ENCODE measurements at regions not wholly inside any gene's neighbourhood (a gene's known extent, or its start where the extent isn't known, plus 50 kb on each side); places are given as distances from the start of the nearest gene placed in this dataset.

GRCh38 chr3:33932010-33932764, 133.8 kb downstream of the PDCD6IP start:
- no peak overlapping the region for H3K4me3 ChIP-seq (ENCODE audit: low read depth, low read length)
- no peak for DNase-seq (ENCODE audit: low read depth)
- TF ChIP-seq CTCF (IDR thresholded peaks at IDR 0.05; ENCODE audit: low read depth, low read length) (no peak), MYC (IDR thresholded peaks at IDR 0.05; ENCODE audit: low read depth, low read length) (no peak), POLR2A (IDR thresholded peaks at IDR 0.05; ENCODE audit: extremely low read depth, insufficient read length) (no peak), MAX (IDR thresholded peaks at IDR 0.05; ENCODE audit: low read depth, low read length) (no peak)

GRCh38 chr3:33936171-33936920, 137.9 kb downstream of the PDCD6IP start:
- H3K4me3 ChIP-seq (ENCODE audit: low read depth, low read length) = no peak overlapping the region
- no peak for DNase-seq (ENCODE audit: low read depth)
- TF ChIP-seq CTCF (IDR thresholded peaks at IDR 0.05; ENCODE audit: low read depth, low read length) (no peak), MYC (IDR thresholded peaks at IDR 0.05; ENCODE audit: low read depth, low read length) (no peak), POLR2A (IDR thresholded peaks at IDR 0.05; ENCODE audit: extremely low read depth, insufficient read length) (no peak), MAX (IDR thresholded peaks at IDR 0.05; ENCODE audit: low read depth, low read length) (no peak)

GRCh38 chr3:33936921-33937525, 138.6 kb downstream of the PDCD6IP start:
- no peak overlapping the region for H3K4me3 ChIP-seq (ENCODE audit: low read depth, low read length)
- TF ChIP-seq POLR2A (IDR thresholded peaks at IDR 0.05; ENCODE audit: extremely low read depth, insufficient read length) (no peak), MAX (IDR thresholded peaks at IDR 0.05; ENCODE audit: low read depth, low read length) (no peak), CTCF (IDR thresholded peaks at IDR 0.05; ENCODE audit: low read depth, low read length) (no peak), MYC (IDR thresholded peaks at IDR 0.05; ENCODE audit: low read depth, low read length) (no peak)
- no peak for DNase-seq (ENCODE audit: low read depth)

- H3K4me3 ChIP-seq (ENCODE audit: low read depth, low read length) = no peak overlapping the region
- TF ChIP-seq CTCF (IDR thresholded peaks at IDR 0.05; ENCODE audit: low read depth, low read length) (no peak), POLR2A (IDR thresholded peaks at IDR 0.05; ENCODE audit: extremely low read depth, insufficient read length) (no peak), MYC (IDR thresholded peaks at IDR 0.05; ENCODE audit: low read depth, low read length) (no peak), MAX (IDR thresholded peaks at IDR 0.05; ENCODE audit: low read depth, low read length) (no peak)
- no peak for DNase-seq (ENCODE audit: low read depth)
Measured at GRCh38 chr3:33937628-33938027, 139.2 kb downstream of the PDCD6IP start.

GRCh38 chr3:33940149-33940548, 141.7 kb downstream of the PDCD6IP start:
- TF ChIP-seq CTCF (IDR thresholded peaks at IDR 0.05; ENCODE audit: low read depth, low read length) = no peak
- no peak for TF ChIP-seq MYC (IDR thresholded peaks at IDR 0.05; ENCODE audit: low read depth, low read length)
- no peak for TF ChIP-seq MAX (IDR thresholded peaks at IDR 0.05; ENCODE audit: low read depth, low read length)
- TF ChIP-seq POLR2A (IDR thresholded peaks at IDR 0.05; ENCODE audit: extremely low read depth, insufficient read length) = no peak
- no peak overlapping the region for H3K4me3 ChIP-seq (ENCODE audit: low read depth, low read length)
- no peak for DNase-seq (ENCODE audit: low read depth)
